Panc1 (cell line): ENCODE measurements at regions not wholly inside any gene's neighbourhood (a gene's known extent, or its start where the extent isn't known, plus 50 kb on each side); places are given as distances from the start of the nearest gene placed in this dataset.

Experiments used
- ATAC-seq: fragments of 200-7000 bp; cut with Tn5 transposase; 2 replicates; pipeline ENCODE4 v1.9.1; 2020; ENCODE audit warnings: mild to moderate bottlenecking, moderate library complexity
- BruUV-seq: library from RNA; stranded (reverse); fragments of 400-500 nt; replicated peaks from 2 replicates; lab custom pipeline; 2021; lab: Mats Ljungman, UMichigan
- CTCF ChIA-PET: fragments of 300-600 bp; sonication (Branson Sonifier 250); formaldehyde crosslinking; loops from one replicate; lab custom pipeline; 2022; ENCODE audit warnings: antibody characterized with exemption; lab: Charles Lee
- POLR2A ChIA-PET: fragments of 300-600 bp; sonication (Branson Sonifier 250); formaldehyde crosslinking; loops from one replicate; lab custom pipeline; 2022; ENCODE audit warnings: antibody characterized with exemption; lab: Charles Lee
- DNase-seq: peaks from one replicate; pipeline ENCODE4 v3.0.0-alpha.2; 2010; ENCODE audit warnings: low read depth, low spot score
- H3K27ac ChIP-seq: 2 replicates; pipeline ENCODE4 v1.5.1; 2011; ENCODE audit warnings: mild to moderate bottlenecking, low read length, inconsistent platforms
- H3K27me3 ChIP-seq: fragments of 200-500 bp; sonication (Bioruptor generic); 2 replicates; pipeline ENCODE4 v1.6.0; 2014; ENCODE audit warnings: low read length, inconsistent platforms; ENCODE audit not compliant: control insufficient read depth, insufficient read depth
- H3K36me3 ChIP-seq: fragments of 200-500 bp; sonication (Bioruptor generic); 2 replicates; pipeline ENCODE4 v1.5.1; 2014; ENCODE audit warnings: inconsistent platforms, mild to moderate bottlenecking, low read length, moderate library complexity; ENCODE audit not compliant: control insufficient read depth, insufficient read depth
- H3K4me1 ChIP-seq: 2 replicates; pipeline ENCODE4 v1.5.1; 2011; ENCODE audit warnings: inconsistent platforms, mild to moderate bottlenecking, low read length, moderate library complexity; ENCODE audit not compliant: control insufficient read depth, insufficient read depth
- H3K4me3 ChIP-seq, 2 experiments: 2 replicates each; pipeline ENCODE4 v1.5.1; 2011 to 2012; ENCODE audit warnings: low read depth in 2 of 2, low read length in 2 of 2, mild to moderate bottlenecking in 2 of 2, inconsistent platforms in 1 of 2, moderate library complexity in 1 of 2
- H3K9me3 ChIP-seq: fragments of 200-500 bp; sonication (Bioruptor generic); 2 replicates; pipeline ENCODE4 v1.5.1; 2014; ENCODE audit warnings: low read depth, mild to moderate bottlenecking, inconsistent platforms, low read length, moderate library complexity; ENCODE audit not compliant: control insufficient read depth, insufficient read depth
- POLR2AphosphoS5 ChIP-seq: IDR thresholded peaks from 2 replicates; pipeline ENCODE4 v1.6.1; 2012; ENCODE audit warnings: mild to moderate bottlenecking, low read depth, low read length, moderate library complexity
- SIN3A ChIP-seq: IDR thresholded peaks from 2 replicates; pipeline ENCODE4 v1.6.1; 2012; ENCODE audit warnings: low read depth, mild to moderate bottlenecking, low read length, moderate library complexity, borderline replicate concordance; ENCODE audit not compliant: insufficient read depth
- TCF7L2 ChIP-seq: IDR thresholded peaks from 2 replicates; pipeline ENCODE4 v1.6.1; 2011; ENCODE audit warnings: mild to moderate bottlenecking, low read depth, low read length, inconsistent platforms
- in situ Hi-C: cut with HindIII; loops from 2 replicates; pipeline ENCODE4 v1.10.0; 2016; ENCODE audit warnings: low sequenced_read_pairs, low pct_unique_long_range_greater_than_20kb
- intact Hi-C: fragments of 100-400 bp; cut with micrococcal nuclease; formaldehyde crosslinking; loops from one replicate; pipeline ENCODE4 v1.10.0; 2022; ENCODE audit not compliant: unreplicated experiment
- TF ChIP-seq, protein P1 (sequence below): fragments of 450-650 bp; IDR thresholded peaks from 2 replicates; pipeline ENCODE4 v1.5.1; 2017; ENCODE audit warnings: mild to moderate bottlenecking
- TF ChIP-seq, protein P2 (sequence below), 2 experiments: IDR thresholded peaks; 2 replicates each; pipeline ENCODE4 v1.6.1; 2011 to 2012; ENCODE audit warnings: low read depth in 2 of 2, control low read depth in 1 of 2, low read length in 1 of 2, mild to moderate bottlenecking in 1 of 2, moderate library complexity in 1 of 2; ENCODE audit not compliant: insufficient read depth in 1 of 2

DNA sequence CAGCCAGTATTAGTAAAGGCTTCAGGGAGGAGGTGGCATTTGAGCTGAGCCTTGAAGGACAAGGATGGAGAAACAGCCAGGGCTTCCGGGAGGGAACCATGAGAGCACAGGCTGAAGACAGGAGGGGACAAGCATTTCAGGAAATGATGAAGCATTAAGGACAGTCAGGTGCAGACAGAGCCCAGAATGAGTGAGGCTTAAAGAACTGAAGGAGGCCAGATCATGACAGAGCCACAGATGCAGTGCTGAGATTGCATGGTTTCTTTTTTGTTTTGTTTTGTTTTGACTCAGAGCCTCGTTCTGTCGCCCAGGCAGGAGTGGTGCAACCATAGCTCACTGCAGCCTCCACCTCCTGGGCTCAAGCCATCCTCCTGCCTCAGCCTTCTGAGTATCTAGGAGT, 211.5 kb downstream of the SOX9 start:
- in situ Hi-C loops (no loop called here), intact Hi-C loops (loop anchor here (10.0 kb wide), 1 partner anchor 208 kb away; the partner anchor contains the start of gene SOX9)
- H3K4me1 ChIP-seq, result no peaks in the 10 kb centered on the region
- ATAC-seq (no peak), DNase-seq (no peak)
- TF ChIP-seq, protein P1, sequence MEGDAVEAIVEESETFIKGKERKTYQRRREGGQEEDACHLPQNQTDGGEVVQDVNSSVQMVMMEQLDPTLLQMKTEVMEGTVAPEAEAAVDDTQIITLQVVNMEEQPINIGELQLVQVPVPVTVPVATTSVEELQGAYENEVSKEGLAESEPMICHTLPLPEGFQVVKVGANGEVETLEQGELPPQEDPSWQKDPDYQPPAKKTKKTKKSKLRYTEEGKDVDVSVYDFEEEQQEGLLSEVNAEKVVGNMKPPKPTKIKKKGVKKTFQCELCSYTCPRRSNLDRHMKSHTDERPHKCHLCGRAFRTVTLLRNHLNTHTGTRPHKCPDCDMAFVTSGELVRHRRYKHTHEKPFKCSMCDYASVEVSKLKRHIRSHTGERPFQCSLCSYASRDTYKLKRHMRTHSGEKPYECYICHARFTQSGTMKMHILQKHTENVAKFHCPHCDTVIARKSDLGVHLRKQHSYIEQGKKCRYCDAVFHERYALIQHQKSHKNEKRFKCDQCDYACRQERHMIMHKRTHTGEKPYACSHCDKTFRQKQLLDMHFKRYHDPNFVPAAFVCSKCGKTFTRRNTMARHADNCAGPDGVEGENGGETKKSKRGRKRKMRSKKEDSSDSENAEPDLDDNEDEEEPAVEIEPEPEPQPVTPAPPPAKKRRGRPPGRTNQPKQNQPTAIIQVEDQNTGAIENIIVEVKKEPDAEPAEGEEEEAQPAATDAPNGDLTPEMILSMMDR, result no peak
- TF ChIP-seq POLR2AphosphoS5, result no peak
- TF ChIP-seq, protein P2, sequence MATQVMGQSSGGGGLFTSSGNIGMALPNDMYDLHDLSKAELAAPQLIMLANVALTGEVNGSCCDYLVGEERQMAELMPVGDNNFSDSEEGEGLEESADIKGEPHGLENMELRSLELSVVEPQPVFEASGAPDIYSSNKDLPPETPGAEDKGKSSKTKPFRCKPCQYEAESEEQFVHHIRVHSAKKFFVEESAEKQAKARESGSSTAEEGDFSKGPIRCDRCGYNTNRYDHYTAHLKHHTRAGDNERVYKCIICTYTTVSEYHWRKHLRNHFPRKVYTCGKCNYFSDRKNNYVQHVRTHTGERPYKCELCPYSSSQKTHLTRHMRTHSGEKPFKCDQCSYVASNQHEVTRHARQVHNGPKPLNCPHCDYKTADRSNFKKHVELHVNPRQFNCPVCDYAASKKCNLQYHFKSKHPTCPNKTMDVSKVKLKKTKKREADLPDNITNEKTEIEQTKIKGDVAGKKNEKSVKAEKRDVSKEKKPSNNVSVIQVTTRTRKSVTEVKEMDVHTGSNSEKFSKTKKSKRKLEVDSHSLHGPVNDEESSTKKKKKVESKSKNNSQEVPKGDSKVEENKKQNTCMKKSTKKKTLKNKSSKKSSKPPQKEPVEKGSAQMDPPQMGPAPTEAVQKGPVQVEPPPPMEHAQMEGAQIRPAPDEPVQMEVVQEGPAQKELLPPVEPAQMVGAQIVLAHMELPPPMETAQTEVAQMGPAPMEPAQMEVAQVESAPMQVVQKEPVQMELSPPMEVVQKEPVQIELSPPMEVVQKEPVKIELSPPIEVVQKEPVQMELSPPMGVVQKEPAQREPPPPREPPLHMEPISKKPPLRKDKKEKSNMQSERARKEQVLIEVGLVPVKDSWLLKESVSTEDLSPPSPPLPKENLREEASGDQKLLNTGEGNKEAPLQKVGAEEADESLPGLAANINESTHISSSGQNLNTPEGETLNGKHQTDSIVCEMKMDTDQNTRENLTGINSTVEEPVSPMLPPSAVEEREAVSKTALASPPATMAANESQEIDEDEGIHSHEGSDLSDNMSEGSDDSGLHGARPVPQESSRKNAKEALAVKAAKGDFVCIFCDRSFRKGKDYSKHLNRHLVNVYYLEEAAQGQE (IDR thresholded peaks at IDR 0.05; ENCODE audit: insufficient read depth in 1 of 2, low read depth in 2 of 2, low read length in 1 of 2), result no peak
- no peaks in the 10 kb centered on the region for H3K9me3 ChIP-seq
- no peaks in the 10 kb centered on the region for H3K27me3 ChIP-seq
- no peak overlapping the region for H3K27ac ChIP-seq
- ChIA-PET CTCF (no interaction called here), POLR2A (no interaction called here)
- BruUV-seq, result no TSS peak
- H3K36me3 ChIP-seq, result no peaks in the 10 kb centered on the region
- H3K4me3 ChIP-seq, result no peak overlapping the region

DNA sequence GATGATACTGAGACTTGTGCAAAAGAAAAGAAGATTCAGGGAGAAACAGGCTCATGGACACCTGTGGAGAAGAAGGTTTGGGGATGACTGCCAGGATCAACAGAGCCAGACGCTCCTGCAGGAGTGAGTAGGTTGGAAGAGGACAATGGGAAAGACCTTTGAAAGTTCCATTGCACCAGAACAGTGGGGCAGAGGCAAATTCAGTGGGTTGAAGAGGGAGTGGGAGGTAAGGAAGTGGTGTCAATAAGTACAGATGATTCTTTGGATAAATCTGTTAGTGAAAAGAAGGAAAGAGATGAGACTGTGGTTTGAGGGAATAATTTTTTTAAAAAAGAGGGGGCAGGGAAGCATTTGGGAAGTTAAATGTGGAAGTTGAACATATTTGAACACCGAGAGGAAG, 212.8 kb downstream of the SOX9 start:
- H3K9me3 ChIP-seq, result no peaks in the 10 kb centered on the region
- intact Hi-C loops, result loop anchor here (10.0 kb wide), 1 partner anchor 209 kb away; the partner anchor contains the start of gene SOX9
- no peak for TF ChIP-seq TCF7L2
- no peak for TF ChIP-seq POLR2AphosphoS5
- TF ChIP-seq SIN3A, result no peak
- TF ChIP-seq, protein P1, result no peak
- TF ChIP-seq, protein P2 (IDR thresholded peaks at IDR 0.05; ENCODE audit: insufficient read depth in 1 of 2, low read depth in 2 of 2, low read length in 1 of 2), result no peak
- H3K27ac ChIP-seq, result no peak overlapping the region
- ATAC-seq (no peak), DNase-seq (no peak)
- in situ Hi-C loops, result no loop called here
- no peak overlapping the region for H3K4me3 ChIP-seq
- POLR2A ChIA-PET, result no interaction called here
- H3K27me3 ChIP-seq, result no peaks in the 10 kb centered on the region
- BruUV-seq, result no TSS peak
- CTCF ChIA-PET, result no interaction called here
- H3K4me1 ChIP-seq, result peaks cover 7% of the 10 kb centered on the region
- H3K36me3 ChIP-seq, result no peaks in the 10 kb centered on the region
